ENCODE measurements at regions not wholly inside any gene's neighbourhood (a gene's known extent, or its start where the extent isn't known, plus 50 kb on each side); places are given as distances from the start of the nearest gene placed in this dataset.

DNA sequence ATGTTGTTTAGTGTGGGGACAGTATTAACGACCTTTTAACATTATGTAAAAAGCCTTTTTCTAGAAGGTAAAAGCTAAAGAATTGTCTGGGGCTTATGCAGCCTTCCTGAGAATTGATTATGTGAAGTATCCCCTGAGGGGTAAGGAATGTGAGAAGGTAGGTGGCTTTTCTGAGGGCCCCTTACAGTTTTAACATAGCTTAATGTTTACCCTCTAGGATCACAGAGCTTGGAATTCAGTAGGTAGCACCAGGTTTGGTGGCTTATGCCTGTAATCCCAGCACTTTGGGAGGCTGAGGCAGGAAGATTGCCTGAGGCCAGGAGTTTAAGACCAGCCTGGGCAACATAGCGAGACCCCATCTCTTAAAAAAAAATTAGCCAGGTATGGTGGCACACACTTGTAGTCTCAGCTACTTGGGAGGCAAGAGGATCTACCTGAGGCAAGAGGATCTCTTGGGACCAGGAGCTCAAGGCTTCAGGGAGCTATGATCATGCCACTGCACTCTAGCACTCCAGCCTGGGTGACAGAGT, 101.3 kb downstream of the OLFM4 start:
- in situ Hi-C loops (cut with MboI; ENCODE audit: low pct_unique_long_range_greater_than_20kb, low sequenced_read_pairs, unreplicated experiment) = no loop called here
- DNase-seq (ENCODE audit: low spot score) = no peak

GRCh38 chr13:53131361-53131760, 102.7 kb downstream of the OLFM4 start:
- TF ChIP-seq CTCF (IDR thresholded peaks at IDR 0.05; ENCODE audit: extremely low read depth, insufficient read depth, missing control alignments) = no peak
- in situ Hi-C loops (cut with MboI; ENCODE audit: low pct_unique_long_range_greater_than_20kb, low sequenced_read_pairs, unreplicated experiment) = no loop called here
- DNase-seq (ENCODE audit: low spot score) = no peak

More for the DNA sequence above, 101.3 kb downstream of the OLFM4 start:
- no peak for TF ChIP-seq CTCF (IDR thresholded peaks at IDR 0.05; ENCODE audit: extremely low read depth, insufficient read depth, missing control alignments)

DNA sequence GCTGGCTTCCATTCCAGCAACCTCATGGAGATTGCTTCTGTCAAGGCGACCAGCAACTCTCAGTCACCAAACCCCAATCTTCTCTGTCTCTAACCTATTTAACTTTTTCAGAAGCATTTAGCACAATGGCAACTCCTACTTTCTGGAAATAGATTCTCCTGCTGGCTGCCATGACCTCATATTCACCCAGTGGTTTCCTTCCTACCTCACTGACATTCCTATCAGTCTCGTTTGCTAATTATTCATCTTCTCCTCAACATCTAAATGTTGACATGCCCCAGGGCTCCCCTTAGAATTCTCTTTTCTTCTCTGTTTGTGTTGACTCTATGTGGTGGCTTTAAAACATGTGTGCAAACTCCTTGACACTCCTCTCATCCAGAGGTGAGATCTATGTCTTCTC, 106.7 kb downstream of the OLFM4 start:
- no peak for DNase-seq (ENCODE audit: low spot score)
- TF ChIP-seq CTCF (IDR thresholded peaks at IDR 0.05; ENCODE audit: extremely low read depth, insufficient read depth, missing control alignments) = no peak
- in situ Hi-C loops (cut with MboI; ENCODE audit: low pct_unique_long_range_greater_than_20kb, low sequenced_read_pairs, unreplicated experiment) = no loop called here

DNA sequence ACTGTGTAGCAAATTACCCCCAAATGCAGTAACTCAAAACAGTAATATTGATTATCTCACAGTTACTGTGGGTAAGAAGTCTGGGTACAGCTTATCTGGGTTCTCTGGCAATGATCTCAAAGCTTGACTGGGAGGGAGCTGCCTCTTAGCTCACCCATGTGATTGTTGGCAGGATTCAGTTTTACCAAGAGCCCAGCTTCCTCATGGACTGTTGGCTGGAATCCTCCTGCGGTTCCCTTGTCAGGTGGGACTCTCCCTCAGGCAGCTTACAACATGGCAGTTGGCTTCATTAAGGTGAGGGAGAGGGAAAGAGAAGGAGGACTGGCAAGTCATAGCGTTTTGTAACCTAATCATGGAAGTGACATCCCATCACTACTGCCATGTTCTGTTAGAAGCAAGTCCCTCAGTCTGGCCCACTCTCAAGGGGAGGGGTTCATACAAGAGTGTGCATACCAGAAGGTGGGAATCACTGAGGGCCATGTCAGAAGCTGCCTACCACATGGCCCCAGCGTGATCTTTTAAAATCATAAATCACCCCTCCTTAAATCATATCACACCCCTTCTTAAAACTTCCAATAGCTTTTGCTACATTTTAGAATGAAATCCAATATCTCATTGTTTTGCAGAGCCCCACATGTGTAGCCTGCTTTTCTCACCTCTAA, 108.1 kb downstream of the OLFM4 start:
- in situ Hi-C loops (cut with MboI; ENCODE audit: low pct_unique_long_range_greater_than_20kb, low sequenced_read_pairs, unreplicated experiment) = no loop called here
- TF ChIP-seq CTCF (IDR thresholded peaks at IDR 0.05; ENCODE audit: extremely low read depth, insufficient read depth, missing control alignments) = no peak

GRCh38 chr13:53137779-53138178, 109.2 kb downstream of the OLFM4 start:
- in situ Hi-C loops (cut with MboI; ENCODE audit: low pct_unique_long_range_greater_than_20kb, low sequenced_read_pairs, unreplicated experiment) = no loop called here
- DNase-seq (ENCODE audit: low spot score) = no peak

More for the DNA sequence above, 108.1 kb downstream of the OLFM4 start:
- no peak for DNase-seq (ENCODE audit: low spot score)

GRCh38 chr13:53138376-53139036, 109.9 kb downstream of the OLFM4 start:
- DNase-seq (ENCODE audit: low spot score) = no peak
- in situ Hi-C loops (cut with MboI; ENCODE audit: low pct_unique_long_range_greater_than_20kb, low sequenced_read_pairs, unreplicated experiment) = no loop called here
- TF ChIP-seq CTCF (IDR thresholded peaks at IDR 0.05; ENCODE audit: extremely low read depth, insufficient read depth, missing control alignments) = no peak

More at GRCh38 chr13:53137779-53138178, 109.2 kb downstream of the OLFM4 start:
- no peak for TF ChIP-seq CTCF (IDR thresholded peaks at IDR 0.05; ENCODE audit: extremely low read depth, insufficient read depth, missing control alignments)

All from GM13977 (cell line).